Tibial nerve (tissue), 3 donors: ENCODE measurements at regions not wholly inside any gene's neighbourhood (a gene's known extent, or its start where the extent isn't known, plus 50 kb on each side); places are given as distances from the start of the nearest gene placed in this dataset.

ENCODE experiments used
- CTCF ChIP-seq, 5 experiments: fragments of 200-600 bp in 3 of 5; fragments of 450-650 bp in 2 of 5; sonication (generic) in 3 of 5; IDR thresholded peaks; one replicate each; pipeline ENCODE4 v1.5.1; 2016 to 2019; ENCODE audit warnings: antibody characterized with exemption in 5 of 5, mild to moderate bottlenecking in 3 of 5, moderate library complexity in 2 of 5
- POLR2A ChIP-seq, 2 donors: fragments of 450-650 bp; IDR thresholded peaks; one replicate each; pipeline ENCODE4 v1.6.1; 2017; ENCODE audit warnings: antibody characterized with exemption in 2 of 2, mild to moderate bottlenecking in 2 of 2, moderate library complexity in 2 of 2

- no peak for TF ChIP-seq CTCF (IDR thresholded peaks at IDR 0.05)
- TF ChIP-seq POLR2A (IDR thresholded peaks at IDR 0.05), result no peak
These were observed 183.1 kb downstream of the TMTC3 start for GRCh38 chr12:88325076-88325815.
